Stimulated activated CD8-positive, alpha-beta memory T cell treated with anti-CD3 and anti-CD28 coated beads, Interleukin-15, amount 100 ng/mL, for 24 hours (primary cell): ENCODE measurements at regions not wholly inside any gene's neighbourhood (a gene's known extent, or its start where the extent isn't known, plus 50 kb on each side); places are given as distances from the start of the nearest gene placed in this dataset.

Experiments
- DNase-seq: peaks from one replicate; pipeline ENCODE4 v3.0.0-alpha.2; 2020; ENCODE audit warnings: low read depth

- no peak for DNase-seq
These were observed 204.6 kb downstream of the TLE3 start for GRCh38 chr15:69893086-69893485.

GRCh38 chr15:69893863-69894262 is 203.9 kb downstream of the TLE3 start:
- no peak for DNase-seq

GRCh38 chr15:69895202-69895601 is 202.5 kb downstream of the TLE3 start:
- no peak for DNase-seq

- no peak for DNase-seq
These were observed 201.1 kb downstream of the TLE3 start for GRCh38 chr15:69896606-69897005.

GRCh38 chr15:69897061-69897460 is 200.7 kb downstream of the TLE3 start:
- DNase-seq, result no peak

GRCh38 chr15:69897471-69898237 is 200.1 kb downstream of the TLE3 start:
- no peak for DNase-seq

- DNase-seq, result no peak
These were observed 199.5 kb downstream of the TLE3 start for GRCh38 chr15:69898243-69898642.

GRCh38 chr15:69902414-69903062 is 195.2 kb downstream of the TLE3 start:
- no peak for DNase-seq

- DNase-seq, result no peak
These were observed 193.9 kb downstream of the TLE3 start for GRCh38 chr15:69903470-69904469.

GRCh38 chr15:69906256-69907185 is 191.2 kb downstream of the TLE3 start:
- DNase-seq, result no peak

- DNase-seq, result no peak
These were observed 189.7 kb downstream of the TLE3 start for GRCh38 chr15:69908060-69908459.

GRCh38 chr15:69908590-69909420 is 188.9 kb downstream of the TLE3 start:
- DNase-seq, result no peak

- no peak for DNase-seq
These were observed 187.8 kb downstream of the TLE3 start for GRCh38 chr15:69909719-69910444.

GRCh38 chr15:69910514-69910913 is 187.2 kb downstream of the TLE3 start:
- no peak for DNase-seq

GRCh38 chr15:69912116-69912515 is 185.6 kb downstream of the TLE3 start:
- DNase-seq, result no peak

GRCh38 chr15:69914040-69914439 is 183.7 kb downstream of the TLE3 start:
- DNase-seq, result no peak

GRCh38 chr15:69914960-69915359 is 182.8 kb downstream of the TLE3 start:
- DNase-seq, result no peak

GRCh38 chr15:69916169-69916785 is 181.4 kb downstream of the TLE3 start:
- no peak for DNase-seq

GRCh38 chr15:69917056-69917455 is 180.7 kb downstream of the TLE3 start:
- no peak for DNase-seq
